Skeletal muscle tissue (tissue), 3 donors: ENCODE measurements at regions not wholly inside any gene's neighbourhood (a gene's known extent, or its start where the extent isn't known, plus 50 kb on each side); places are given as distances from the start of the nearest gene placed in this dataset.

ENCODE experiments used
- H3K27ac ChIP-seq: one replicate; pipeline ENCODE4 v1.7.0; 2013; ENCODE audit warnings: mild to moderate bottlenecking, low read depth, low read length, inconsistent platforms
- H3K27me3 ChIP-seq, 3 donors: one replicate each; pipeline ENCODE4 v1.7.0; 2013; ENCODE audit warnings: low read length in 3 of 3; ENCODE audit not compliant: control insufficient read depth in 3 of 3, insufficient read depth in 3 of 3
- H3K36me3 ChIP-seq, 3 donors: one replicate each; pipeline ENCODE4 v1.7.0; 2013; ENCODE audit warnings: low read length in 3 of 3; ENCODE audit not compliant: control insufficient read depth in 3 of 3, insufficient read depth in 3 of 3
- H3K4me1 ChIP-seq, 3 donors: one replicate each; pipeline ENCODE4 v1.7.0; 2013; ENCODE audit warnings: low read length in 3 of 3, mild to moderate bottlenecking in 3 of 3; ENCODE audit not compliant: control insufficient read depth in 3 of 3, insufficient read depth in 3 of 3
- H3K4me3 ChIP-seq, 3 donors: one replicate each; pipeline ENCODE4 v1.7.0; 2013; ENCODE audit warnings: low read length in 3 of 3
- H3K9ac ChIP-seq, 3 donors: one replicate each; pipeline ENCODE4 v1.7.0; 2013; ENCODE audit warnings: low read length in 3 of 3, mild to moderate bottlenecking in 3 of 3, moderate library complexity in 2 of 3, low read depth in 1 of 3
- H3K9me3 ChIP-seq, 3 donors: one replicate each; pipeline ENCODE4 v1.7.0; 2013; ENCODE audit warnings: low read length in 3 of 3; ENCODE audit not compliant: control insufficient read depth in 3 of 3
- donor health status: Osteomylitis.

DNA sequence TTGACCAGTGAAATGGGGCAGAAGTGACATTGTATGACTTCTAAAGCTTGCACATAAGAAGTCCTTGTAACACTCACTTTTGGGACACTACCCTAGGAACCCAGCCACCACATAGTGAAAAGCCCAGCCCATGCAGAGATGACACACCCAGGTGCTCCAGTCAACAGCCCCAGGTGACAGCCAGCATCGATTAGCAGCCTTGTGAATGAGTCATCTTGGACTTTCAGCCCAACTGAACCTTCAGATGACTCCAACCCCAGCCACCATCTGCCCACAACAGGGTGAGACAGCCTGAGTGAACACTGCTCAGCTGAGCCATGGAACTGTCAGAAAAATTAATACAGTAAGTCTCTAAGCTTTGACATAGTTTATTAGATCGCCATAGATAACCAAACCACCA is 458.6 kb downstream of the ZSWIM6 start:
- Histone ChIP-seq H3K36me3 (no peaks in the 10 kb centered on the region), H3K4me3 (no peak overlapping the region), H3K9me3 (no peaks in the 10 kb centered on the region), H3K27me3 (no peaks in the 10 kb centered on the region), H3K4me1 (no peaks in the 10 kb centered on the region), H3K9ac (no peak overlapping the region), H3K27ac (no peak overlapping the region)

DNA sequence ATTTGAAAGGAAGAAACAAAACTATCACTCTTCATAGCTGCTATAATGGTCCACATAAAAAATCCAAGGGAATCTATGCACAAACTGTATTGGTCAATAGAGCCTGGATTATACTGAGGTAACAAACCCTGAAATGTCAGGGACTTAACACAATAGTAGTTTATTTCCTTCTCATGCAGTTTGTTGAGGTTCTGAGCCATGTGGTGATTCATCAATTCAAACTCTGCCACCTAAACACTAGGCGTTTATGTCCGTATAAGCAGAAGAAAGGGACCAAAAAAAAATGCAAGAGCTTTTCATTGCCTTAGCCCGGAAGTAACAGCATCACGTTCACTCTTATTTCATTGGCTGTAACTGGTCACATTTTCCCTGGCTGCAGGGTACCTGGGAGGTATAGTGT is 464.7 kb downstream of the ZSWIM6 start:
- no peak overlapping the region for H3K27ac ChIP-seq
- H3K4me1 ChIP-seq: no peaks in the 10 kb centered on the region
- H3K27me3 ChIP-seq: no peaks in the 10 kb centered on the region
- H3K4me3 ChIP-seq: no peak overlapping the region
- no peaks in the 10 kb centered on the region for H3K36me3 ChIP-seq
- no peak overlapping the region for H3K9ac ChIP-seq
- H3K9me3 ChIP-seq: no peaks in the 10 kb centered on the region

DNA sequence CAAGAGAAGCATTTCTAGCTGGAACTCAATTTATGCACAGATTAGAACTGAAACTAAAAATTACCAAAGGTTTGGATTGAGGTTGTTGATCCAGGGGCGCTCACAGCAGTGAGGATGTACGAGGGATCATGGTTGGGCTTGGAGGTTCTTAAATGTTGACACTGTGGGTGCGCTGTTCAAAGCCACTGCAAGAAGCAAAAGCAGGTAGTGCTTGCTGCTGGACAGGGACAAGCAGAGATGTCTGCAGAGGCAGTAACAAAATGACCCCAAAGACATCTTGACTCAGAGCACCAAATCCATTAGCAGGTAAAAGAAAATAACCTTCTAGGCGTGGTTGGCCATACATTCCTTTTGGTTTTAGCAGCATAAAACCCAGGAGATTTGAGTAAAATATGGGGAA is 468.4 kb downstream of the ZSWIM6 start:
- H3K27me3 ChIP-seq: no peaks in the 10 kb centered on the region
- H3K36me3 ChIP-seq: no peaks in the 10 kb centered on the region
- no peaks in the 10 kb centered on the region for H3K4me1 ChIP-seq
- H3K4me3 ChIP-seq: no peak overlapping the region
- no peak overlapping the region for H3K9ac ChIP-seq
- no peaks in the 10 kb centered on the region for H3K9me3 ChIP-seq
- no peak overlapping the region for H3K27ac ChIP-seq

DNA sequence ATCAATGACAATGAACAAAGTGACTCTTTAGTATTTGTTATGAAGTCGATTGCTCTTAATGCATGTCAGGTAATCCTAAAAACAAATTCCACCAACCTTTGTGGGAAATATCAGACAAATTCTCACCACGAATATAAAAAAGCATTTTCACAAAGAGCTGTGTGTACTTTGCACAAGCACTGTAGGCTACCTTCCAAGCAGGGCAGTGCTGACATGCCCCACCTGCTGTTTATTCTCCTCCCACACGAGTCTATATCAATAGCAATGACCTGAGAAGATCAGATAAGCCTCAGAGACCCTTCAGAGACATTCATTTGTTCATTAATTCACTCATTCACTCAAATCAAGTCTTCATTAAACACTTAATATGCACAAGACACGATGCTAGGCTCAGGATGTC is 469.1 kb downstream of the ZSWIM6 start:
- Histone ChIP-seq H3K27me3 (no peaks in the 10 kb centered on the region), H3K4me3 (no peak overlapping the region), H3K36me3 (no peaks in the 10 kb centered on the region), H3K4me1 (no peaks in the 10 kb centered on the region), H3K27ac (no peak overlapping the region), H3K9ac (no peak overlapping the region), H3K9me3 (no peaks in the 10 kb centered on the region)

DNA sequence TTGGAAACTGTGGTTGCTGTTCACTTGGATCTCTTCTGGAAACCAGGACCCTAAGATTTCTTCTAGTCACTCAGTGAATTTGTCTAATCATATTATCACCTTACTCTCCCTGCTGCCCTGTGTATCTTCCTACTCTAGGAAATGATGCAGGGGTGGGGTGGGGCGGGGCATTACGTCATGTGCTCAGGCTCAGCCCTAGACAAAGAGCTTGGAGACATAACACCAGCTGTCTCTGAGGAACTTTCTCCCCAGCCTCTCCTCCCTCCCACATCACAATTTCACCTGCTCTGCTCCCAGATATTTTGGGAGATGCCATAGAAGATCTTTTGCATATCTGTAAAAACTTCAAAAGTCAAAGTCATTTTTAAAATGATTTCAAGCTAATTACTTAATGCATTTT is 470.4 kb downstream of the ZSWIM6 start:
- H3K9ac ChIP-seq: no peak overlapping the region
- no peak overlapping the region for H3K4me3 ChIP-seq
- H3K27me3 ChIP-seq: no peaks in the 10 kb centered on the region
- no peaks in the 10 kb centered on the region for H3K4me1 ChIP-seq
- H3K36me3 ChIP-seq: no peaks in the 10 kb centered on the region
- no peaks in the 10 kb centered on the region for H3K9me3 ChIP-seq
- no peak overlapping the region for H3K27ac ChIP-seq

DNA sequence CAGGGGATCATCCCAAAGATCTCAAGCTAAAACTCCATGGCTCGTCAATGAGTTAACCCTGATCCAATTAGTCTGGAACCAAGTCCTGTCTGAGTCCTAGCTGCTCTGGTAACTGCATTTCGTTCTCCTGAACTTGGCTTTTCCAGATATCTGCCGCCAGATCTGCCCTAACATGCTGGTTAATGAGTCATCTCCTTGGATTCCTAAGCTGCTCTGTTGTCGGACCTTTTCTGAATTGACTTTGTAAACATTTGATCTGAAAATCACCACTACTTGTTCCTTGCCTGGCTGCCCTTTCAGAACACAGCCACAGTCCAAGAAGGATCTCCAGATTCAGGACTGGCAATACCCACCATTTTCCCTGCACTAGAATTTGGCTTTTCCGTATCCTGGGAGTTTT is 473.0 kb downstream of the ZSWIM6 start:
- Histone ChIP-seq H3K4me3 (no peak overlapping the region), H3K27ac (no peak overlapping the region), H3K4me1 (no peaks in the 10 kb centered on the region), H3K36me3 (no peaks in the 10 kb centered on the region), H3K9me3 (no peaks in the 10 kb centered on the region), H3K27me3 (no peaks in the 10 kb centered on the region), H3K9ac (no peak overlapping the region)

DNA sequence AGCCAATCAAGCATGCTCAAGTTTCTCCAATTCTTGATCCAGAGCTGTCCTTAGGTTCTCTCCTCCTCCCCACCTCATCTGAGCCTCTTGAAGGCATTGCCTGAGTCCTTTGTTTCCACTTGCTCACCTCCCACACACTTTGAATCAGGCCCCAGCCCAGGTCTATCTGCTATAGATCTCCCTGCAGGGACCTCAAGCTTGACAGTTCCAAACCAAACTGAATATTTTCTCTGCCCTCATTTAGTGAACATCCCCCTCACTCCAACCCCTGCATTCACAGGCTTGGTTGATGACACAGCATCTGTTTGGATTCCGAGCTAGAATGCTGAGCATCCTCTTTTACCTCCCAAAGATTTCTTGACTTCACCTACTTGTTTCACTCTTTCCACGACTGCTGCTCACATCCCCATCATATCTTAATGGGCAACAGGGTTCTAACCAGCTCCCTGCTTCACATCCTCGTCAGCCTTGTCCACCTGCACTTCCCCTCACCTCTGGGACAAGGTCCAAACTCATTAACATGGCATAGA is 474.5 kb downstream of the ZSWIM6 start:
- no peak overlapping the region for H3K27ac ChIP-seq
- H3K4me1 ChIP-seq: no peaks in the 10 kb centered on the region
- no peaks in the 10 kb centered on the region for H3K9me3 ChIP-seq
- H3K27me3 ChIP-seq: no peaks in the 10 kb centered on the region
- H3K9ac ChIP-seq: no peak overlapping the region
- H3K4me3 ChIP-seq: no peak overlapping the region
- no peaks in the 10 kb centered on the region for H3K36me3 ChIP-seq

DNA sequence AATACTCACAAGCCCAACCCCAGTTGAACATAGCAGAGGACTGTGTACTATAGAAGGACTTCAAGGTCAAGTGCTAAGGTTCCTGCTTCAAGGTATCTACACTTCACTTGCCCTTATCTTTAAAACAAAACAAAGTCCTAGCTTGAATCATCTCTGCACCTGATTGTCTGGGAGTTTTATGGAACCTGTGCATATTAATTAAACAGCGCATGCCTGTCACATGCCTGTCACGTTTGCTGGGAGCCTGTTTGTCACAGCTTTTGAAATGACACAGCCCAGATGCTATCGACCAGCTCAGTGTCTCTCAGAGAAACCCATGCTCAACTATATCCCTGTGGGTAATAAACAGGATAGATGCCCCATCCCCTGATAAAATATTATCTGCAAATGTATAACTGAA is 476.0 kb downstream of the ZSWIM6 start:
- H3K9ac ChIP-seq: no peak overlapping the region

DNA sequence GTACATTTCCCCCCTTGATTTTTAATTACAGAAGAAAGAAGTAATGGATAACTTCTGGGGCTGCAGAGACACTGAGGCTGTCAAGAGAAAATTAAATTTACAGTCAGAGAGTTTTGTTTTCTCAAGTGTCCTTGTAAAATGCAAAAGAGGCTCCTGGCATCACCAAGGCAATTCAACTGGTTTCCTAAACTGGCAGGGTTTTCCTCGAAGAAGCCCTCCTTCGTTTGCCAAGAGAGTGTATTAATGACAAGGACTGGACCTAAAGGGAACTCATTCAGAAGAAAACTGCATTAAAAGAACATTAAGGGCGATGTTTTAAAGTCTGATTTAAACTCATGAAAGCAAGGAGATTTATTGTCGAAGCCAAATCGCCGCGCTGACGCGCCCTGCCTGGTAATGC is 476.9 kb downstream of the ZSWIM6 start:
- no peaks in the 10 kb centered on the region for H3K4me1 ChIP-seq
- no peak overlapping the region for H3K9ac ChIP-seq
- H3K4me3 ChIP-seq: no peak overlapping the region
- no peak overlapping the region for H3K27ac ChIP-seq
- no peaks in the 10 kb centered on the region for H3K9me3 ChIP-seq
- H3K27me3 ChIP-seq: peaks cover 0 to 5% (median 0%) of the 10 kb centered on the region in 3 donors
- no peaks in the 10 kb centered on the region for H3K36me3 ChIP-seq

More for the DNA sequence above, 476.0 kb downstream of the ZSWIM6 start:
- peaks cover 0 to 1% (median 0%) of the 10 kb centered on the region in 3 donors for H3K27me3 ChIP-seq
- no peak overlapping the region for H3K4me3 ChIP-seq
- H3K27ac ChIP-seq: no peak overlapping the region
- H3K9me3 ChIP-seq: no peaks in the 10 kb centered on the region
- no peaks in the 10 kb centered on the region for H3K4me1 ChIP-seq
- no peaks in the 10 kb centered on the region for H3K36me3 ChIP-seq

DNA sequence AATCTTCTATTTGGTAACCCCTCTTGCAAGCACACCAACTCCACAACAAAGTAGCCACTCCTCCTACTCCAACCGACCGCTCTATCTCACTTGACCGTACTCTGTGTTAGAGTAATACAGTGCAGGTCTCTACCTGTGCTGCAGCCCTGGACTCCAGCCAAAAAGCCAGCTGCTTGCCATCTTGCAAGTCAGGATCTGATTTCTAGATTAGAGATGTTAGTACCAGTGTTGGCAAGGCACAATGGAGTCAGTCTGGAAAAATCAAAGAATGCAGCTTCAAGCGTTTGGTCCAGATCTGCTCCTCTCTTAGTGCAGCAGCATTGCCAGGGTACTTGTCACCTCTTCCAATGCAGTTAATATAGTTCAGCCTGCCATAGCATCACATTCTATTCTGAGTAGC is 477.6 kb downstream of the ZSWIM6 start:
- no peak overlapping the region for H3K9ac ChIP-seq
- no peaks in the 10 kb centered on the region for H3K9me3 ChIP-seq
- H3K27ac ChIP-seq: no peak overlapping the region
- peaks cover 0 to 5% (median 0%) of the 10 kb centered on the region in 3 donors for H3K27me3 ChIP-seq
- no peaks in the 10 kb centered on the region for H3K36me3 ChIP-seq
- H3K4me1 ChIP-seq: no peaks in the 10 kb centered on the region
- no peak overlapping the region for H3K4me3 ChIP-seq

DNA sequence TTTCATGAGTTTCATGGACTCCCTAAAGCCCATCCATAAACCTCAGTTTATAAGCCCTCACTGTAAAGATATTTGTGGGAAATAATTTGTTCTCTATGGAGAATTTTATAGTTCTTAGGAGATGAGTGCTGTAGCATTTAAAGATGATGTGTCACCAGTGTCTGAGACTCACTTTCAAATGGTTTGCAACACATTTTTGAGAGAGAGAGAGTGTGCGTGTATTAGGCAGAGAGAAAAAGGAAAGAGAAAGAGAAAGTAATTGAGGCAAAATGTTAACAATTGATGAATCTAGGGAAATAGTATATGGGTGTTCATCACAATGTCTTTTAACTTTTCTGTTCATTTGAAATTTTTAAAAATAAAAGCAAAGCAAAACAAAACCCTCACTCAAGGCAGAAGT is 479.0 kb downstream of the ZSWIM6 start:
- H3K4me1 ChIP-seq: no peaks in the 10 kb centered on the region
- no peaks in the 10 kb centered on the region for H3K36me3 ChIP-seq
- no peak overlapping the region for H3K4me3 ChIP-seq
- H3K27ac ChIP-seq: no peak overlapping the region
- H3K27me3 ChIP-seq: peaks cover 0 to 5% (median 0%) of the 10 kb centered on the region in 3 donors
- H3K9me3 ChIP-seq: no peaks in the 10 kb centered on the region
- H3K9ac ChIP-seq: no peak overlapping the region
